Activated naive CD4-positive, alpha-beta T cell treated with anti-CD3 and anti-CD28 coated beads, Interleukin-2, amount 10 ng/mL, durations not matched to agents 7 days and 5 days (primary cell): ENCODE measurements at regions not wholly inside any gene's neighbourhood (a gene's known extent, or its start where the extent isn't known, plus 50 kb on each side); places are given as distances from the start of the nearest gene placed in this dataset.
A peak's percentile ranks its signal among the peaks of the same experiment; 100 is the strongest.

ENCODE experiments used
- CTCF ChIA-PET: fragments of 350-600 bp; sonication (Branson Sonifier 250); formaldehyde crosslinking; loops from one replicate; lab custom pipeline; 2021; ENCODE audit warnings: antibody characterized with exemption; lab: Charles Lee
- DNase-seq: peaks from one replicate; pipeline ENCODE4 v3.0.0-alpha.2; 2020
- H3K27ac Mint-ChIP-seq: one replicate; pipeline ENCODE4 v1.8.0; 2021; ENCODE audit warnings: mild to moderate bottlenecking, moderate library complexity, mixed read lengths
- H3K27me3 Mint-ChIP-seq: one replicate; pipeline ENCODE4 v1.8.0; 2021; ENCODE audit warnings: mild to moderate bottlenecking, mixed read lengths
- H3K36me3 Mint-ChIP-seq: one replicate; pipeline ENCODE4 v1.8.0; 2021; ENCODE audit warnings: mixed read lengths
- H3K4me1 Mint-ChIP-seq: one replicate; pipeline ENCODE4 v1.8.0; 2021; ENCODE audit warnings: mixed read lengths
- H3K4me3 Mint-ChIP-seq: one replicate; pipeline ENCODE4 v1.8.0; 2021; ENCODE audit warnings: mild to moderate bottlenecking, moderate library complexity, mixed read lengths
- H3K9me3 Mint-ChIP-seq: one replicate; pipeline ENCODE4 v1.8.0; 2021; ENCODE audit warnings: mixed read lengths

DNA sequence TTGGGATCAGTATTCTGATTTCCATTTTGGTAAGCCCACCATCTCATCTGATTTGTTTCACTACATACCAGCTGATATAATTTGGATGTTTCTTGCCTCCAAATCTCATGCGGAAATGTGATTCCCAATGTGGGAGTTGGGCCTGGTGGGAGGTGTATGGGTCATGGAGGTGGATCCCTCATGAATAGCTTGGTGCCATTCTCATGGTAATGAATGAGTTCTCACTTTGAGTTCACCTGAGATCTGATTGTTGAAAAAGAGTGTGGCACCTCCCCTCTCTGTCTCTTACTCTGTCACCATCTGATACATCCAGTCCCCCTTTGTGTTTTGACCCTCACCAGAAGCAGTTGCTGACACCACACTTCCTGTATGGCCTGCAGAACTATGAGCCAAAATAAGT lies 347.3 kb downstream of the ARL4A start:
- no peaks in the 10 kb centered on the region for H3K4me1 Mint-ChIP-seq
- no peaks in the 10 kb centered on the region for H3K36me3 Mint-ChIP-seq
- DNase-seq: no peak
- no peak overlapping the region for H3K4me3 Mint-ChIP-seq
- H3K27me3 Mint-ChIP-seq: no peaks in the 10 kb centered on the region
- CTCF ChIA-PET: no interaction called here
- no peak overlapping the region for H3K27ac Mint-ChIP-seq
- H3K9me3 Mint-ChIP-seq: no peaks in the 10 kb centered on the region

DNA sequence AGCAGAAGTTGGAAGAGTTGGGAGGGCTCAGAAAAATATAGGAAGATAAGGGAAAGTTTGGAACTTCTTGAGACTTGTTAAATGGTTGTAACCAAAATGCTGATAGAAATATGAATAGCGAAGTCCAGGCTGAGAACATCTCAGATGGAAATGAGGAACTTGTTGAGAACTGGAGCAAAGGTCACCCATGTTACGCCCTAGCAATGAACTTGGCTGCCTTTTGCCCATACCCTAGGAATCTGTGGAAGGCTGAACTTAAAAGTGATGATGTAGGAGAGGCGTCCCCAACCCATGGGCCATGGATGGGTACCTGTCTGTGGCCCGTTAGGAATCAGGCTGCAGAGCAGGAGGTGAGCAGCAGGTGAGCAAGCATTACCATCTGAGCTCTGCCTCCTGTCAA lies 347.8 kb downstream of the ARL4A start:
- no peaks in the 10 kb centered on the region for H3K9me3 Mint-ChIP-seq
- H3K27me3 Mint-ChIP-seq: no peaks in the 10 kb centered on the region
- no peak overlapping the region for H3K27ac Mint-ChIP-seq
- no peaks in the 10 kb centered on the region for H3K4me1 Mint-ChIP-seq
- DNase-seq: no peak
- no peak overlapping the region for H3K4me3 Mint-ChIP-seq
- CTCF ChIA-PET: no interaction called here
- H3K36me3 Mint-ChIP-seq: no peaks in the 10 kb centered on the region

DNA sequence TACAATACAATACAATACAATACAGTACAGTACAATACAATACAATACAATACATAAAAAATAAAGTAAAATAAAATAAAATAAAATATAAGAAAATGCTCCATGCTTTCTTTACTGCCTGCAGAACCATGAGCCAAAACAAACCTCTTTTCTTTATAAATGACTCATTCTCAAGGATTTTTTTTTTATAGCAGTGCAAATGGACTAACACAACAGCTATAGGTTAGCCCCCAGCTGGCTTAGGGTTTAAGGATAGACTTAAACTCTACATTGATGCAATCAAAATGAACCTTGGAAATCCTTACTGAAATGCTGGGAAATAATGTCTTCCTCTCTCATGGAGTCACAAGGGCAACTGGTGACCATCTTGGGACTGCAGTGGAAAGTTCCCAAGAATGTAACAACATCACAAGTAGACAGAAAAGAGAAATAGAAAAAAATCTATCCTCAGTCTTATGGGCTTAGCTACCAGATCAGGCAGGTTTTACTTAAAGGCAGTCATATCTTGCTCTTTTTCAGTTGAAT lies 348.9 kb downstream of the ARL4A start:
- no peak overlapping the region for H3K4me3 Mint-ChIP-seq
- CTCF ChIA-PET: no interaction called here

DNA sequence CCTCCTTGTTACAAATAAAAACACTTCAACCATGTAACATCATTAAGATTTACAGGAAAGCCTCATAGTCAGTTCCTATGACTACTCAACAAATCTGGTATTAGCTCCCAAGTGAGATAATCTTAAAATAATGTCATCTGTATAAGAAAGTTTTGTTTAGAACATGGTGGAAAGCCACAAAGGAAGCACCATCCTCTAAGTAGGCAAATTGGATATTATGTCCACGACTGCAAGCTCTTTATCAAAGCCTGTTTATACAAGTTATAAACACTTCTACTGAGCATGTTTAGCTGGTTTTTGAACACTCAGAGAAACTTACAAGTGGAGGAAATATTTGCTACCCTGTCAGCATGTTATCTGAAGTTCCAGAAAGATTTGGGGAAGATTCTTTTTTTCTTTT lies 349.8 kb downstream of the ARL4A start:
- DNase-seq: no peak
- Mint-ChIP-seq H3K36me3 (no peaks in the 10 kb centered on the region), H3K9me3 (no peaks in the 10 kb centered on the region), H3K27me3 (no peaks in the 10 kb centered on the region), H3K4me1 (no peaks in the 10 kb centered on the region), H3K27ac (no peak overlapping the region), H3K4me3 (no peak overlapping the region)
- CTCF ChIA-PET: no interaction called here

More for the DNA sequence above, 348.9 kb downstream of the ARL4A start:
- H3K36me3 Mint-ChIP-seq: no peaks in the 10 kb centered on the region
- H3K4me1 Mint-ChIP-seq: no peaks in the 10 kb centered on the region
- no peak overlapping the region for H3K27ac Mint-ChIP-seq
- H3K27me3 Mint-ChIP-seq: no peaks in the 10 kb centered on the region
- no peak for DNase-seq
- H3K9me3 Mint-ChIP-seq: no peaks in the 10 kb centered on the region

DNA sequence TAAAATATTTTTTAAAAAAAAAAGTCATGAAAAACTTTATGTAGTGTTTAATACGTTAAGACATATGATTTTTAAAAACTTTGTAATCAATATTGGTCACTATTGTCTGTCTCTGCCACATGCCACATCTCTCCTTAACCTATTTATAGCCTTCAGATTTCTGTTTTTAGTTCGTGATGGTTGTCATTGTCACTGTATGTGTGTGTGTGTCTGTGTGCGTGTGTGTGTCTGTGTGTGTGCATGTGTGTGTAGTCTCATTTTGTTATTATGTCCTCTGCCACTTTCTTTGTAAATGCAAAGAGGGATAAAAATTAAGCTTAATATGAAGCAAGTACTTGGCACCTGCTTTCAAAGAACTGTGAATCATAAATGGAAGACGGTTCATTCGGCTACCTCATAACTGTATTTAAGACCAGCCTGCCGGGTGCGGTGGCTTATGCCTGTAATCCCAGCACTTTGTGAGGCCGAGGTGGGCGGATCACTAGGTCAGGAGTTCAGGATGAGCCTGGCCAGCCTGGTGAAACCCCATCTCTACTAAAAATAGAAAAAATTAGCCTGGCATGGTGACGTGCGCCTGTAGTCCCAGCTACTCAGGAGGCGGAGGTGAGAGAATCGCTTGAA lies 354.0 kb downstream of the ARL4A start:
- Mint-ChIP-seq H3K27ac (no peak overlapping the region), H3K9me3 (no peaks in the 10 kb centered on the region), H3K27me3 (no peaks in the 10 kb centered on the region), H3K36me3 (no peaks in the 10 kb centered on the region), H3K4me1 (no peaks in the 10 kb centered on the region), H3K4me3 (no peak overlapping the region)
- DNase-seq: no peak
- CTCF ChIA-PET: no interaction called here

DNA sequence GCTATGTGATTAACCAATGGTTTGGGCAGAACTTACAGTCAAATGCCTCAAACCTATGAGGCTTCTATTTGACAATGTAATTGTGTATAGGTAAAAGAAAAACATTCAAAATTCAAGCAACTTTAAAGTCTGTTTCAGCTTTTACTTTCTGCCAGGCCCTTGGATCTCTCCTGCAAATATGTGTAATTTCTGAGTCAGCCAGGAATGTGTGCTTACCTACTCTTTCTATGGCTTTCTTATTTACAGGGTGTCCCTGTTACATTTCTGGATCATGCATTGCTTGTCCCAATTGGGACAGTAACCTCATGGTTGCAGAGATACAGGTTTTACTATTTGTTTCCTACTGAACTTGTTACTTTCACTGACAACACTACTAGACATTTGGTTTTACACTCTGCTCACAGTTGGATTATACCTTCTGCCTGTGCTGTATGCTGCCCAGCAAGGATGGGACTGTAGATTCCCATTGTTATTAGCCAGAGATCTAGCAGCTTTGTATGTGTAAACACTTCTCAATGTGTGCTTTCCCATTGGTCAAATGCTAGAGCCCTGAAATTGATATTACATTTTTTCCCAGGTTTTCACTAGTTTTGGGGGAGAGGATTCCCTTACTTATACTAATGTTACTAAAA lies 355.3 kb downstream of the ARL4A start:
- no peak for DNase-seq
- CTCF ChIA-PET: no interaction called here
- no peak overlapping the region for H3K4me3 Mint-ChIP-seq
- no peak overlapping the region for H3K27ac Mint-ChIP-seq
- no peaks in the 10 kb centered on the region for H3K27me3 Mint-ChIP-seq
- no peaks in the 10 kb centered on the region for H3K4me1 Mint-ChIP-seq
- no peaks in the 10 kb centered on the region for H3K9me3 Mint-ChIP-seq
- H3K36me3 Mint-ChIP-seq: no peaks in the 10 kb centered on the region

DNA sequence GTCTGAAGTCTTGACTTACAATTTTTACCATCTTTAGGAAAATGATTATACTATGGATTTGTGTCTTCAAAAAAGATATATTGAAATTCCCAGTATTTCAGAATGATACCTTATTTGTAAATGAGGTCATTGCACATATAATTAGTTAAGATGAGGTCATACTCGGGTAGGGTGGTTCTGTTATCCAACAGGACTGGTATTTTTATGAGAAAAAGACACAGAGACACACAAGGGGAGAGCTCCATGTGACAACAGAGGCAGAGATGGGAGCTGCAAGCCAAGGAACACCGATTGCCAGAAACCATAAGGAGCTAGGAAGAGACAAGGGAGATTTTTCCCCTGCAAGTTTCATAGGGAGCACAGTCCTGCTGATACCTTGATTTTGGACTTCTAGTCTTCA lies 356.9 kb downstream of the ARL4A start:
- H3K27ac Mint-ChIP-seq: no peak overlapping the region
- CTCF ChIA-PET: no interaction called here

DNA sequence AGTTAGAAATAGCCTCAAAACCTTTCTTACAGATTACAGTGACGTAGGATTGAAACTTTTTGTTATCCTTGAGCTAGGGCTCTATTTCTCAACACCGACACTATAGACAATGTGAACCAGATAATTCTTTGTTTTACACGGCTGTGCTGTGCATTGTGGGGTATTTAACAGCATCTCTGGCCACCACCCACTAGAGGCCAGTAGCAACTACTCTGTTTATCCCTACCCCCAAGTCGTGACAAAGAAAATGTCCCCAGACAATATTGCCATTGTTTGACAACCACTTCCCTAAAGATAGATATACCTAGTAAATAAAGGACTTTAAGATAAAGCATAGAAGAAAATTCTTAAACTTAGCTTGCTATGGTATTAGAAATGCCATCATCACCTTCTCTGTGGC lies 359.6 kb downstream of the ARL4A start:
- H3K36me3 Mint-ChIP-seq: no peaks in the 10 kb centered on the region
- no peak for DNase-seq
- no peaks in the 10 kb centered on the region for H3K27me3 Mint-ChIP-seq
- CTCF ChIA-PET: no interaction called here
- H3K4me1 Mint-ChIP-seq: no peaks in the 10 kb centered on the region
- no peak overlapping the region for H3K4me3 Mint-ChIP-seq
- no peaks in the 10 kb centered on the region for H3K9me3 Mint-ChIP-seq
- H3K27ac Mint-ChIP-seq: no peak overlapping the region

More for the DNA sequence above, 356.9 kb downstream of the ARL4A start:
- Mint-ChIP-seq H3K4me3 (no peak overlapping the region), H3K27me3 (no peaks in the 10 kb centered on the region), H3K4me1 (no peaks in the 10 kb centered on the region), H3K36me3 (no peaks in the 10 kb centered on the region), H3K9me3 (no peaks in the 10 kb centered on the region)
- DNase-seq: no peak

DNA sequence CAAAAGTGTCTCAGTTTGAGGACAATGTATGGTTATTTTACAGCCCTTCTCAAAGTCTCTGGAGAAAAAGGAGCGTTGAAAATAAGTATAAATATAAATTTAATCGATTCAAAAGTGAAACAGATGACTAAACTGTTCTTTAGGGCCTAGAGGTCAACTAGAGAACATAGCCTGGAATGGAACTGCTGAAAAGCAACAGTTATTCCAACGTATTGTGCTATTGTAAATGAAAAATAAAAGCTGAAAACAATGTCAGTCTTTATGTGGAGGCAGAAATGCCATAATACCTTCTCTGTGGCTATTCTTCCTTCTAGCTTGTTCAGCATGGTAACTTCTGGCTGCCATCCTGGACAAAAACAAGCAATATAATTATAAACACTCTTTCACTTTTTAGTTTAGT lies 362.5 kb downstream of the ARL4A start:
- no peaks in the 10 kb centered on the region for H3K9me3 Mint-ChIP-seq
- H3K4me3 Mint-ChIP-seq: no peak overlapping the region
- no peak for DNase-seq
- H3K36me3 Mint-ChIP-seq: no peaks in the 10 kb centered on the region
- no peaks in the 10 kb centered on the region for H3K4me1 Mint-ChIP-seq
- H3K27me3 Mint-ChIP-seq: no peaks in the 10 kb centered on the region
- CTCF ChIA-PET: interaction anchor here (0.7 kb wide), 1 partner anchor 254 kb away, joined by 4 read pairs; no protein-coding TSS in a partner anchor
- no peak overlapping the region for H3K27ac Mint-ChIP-seq

DNA sequence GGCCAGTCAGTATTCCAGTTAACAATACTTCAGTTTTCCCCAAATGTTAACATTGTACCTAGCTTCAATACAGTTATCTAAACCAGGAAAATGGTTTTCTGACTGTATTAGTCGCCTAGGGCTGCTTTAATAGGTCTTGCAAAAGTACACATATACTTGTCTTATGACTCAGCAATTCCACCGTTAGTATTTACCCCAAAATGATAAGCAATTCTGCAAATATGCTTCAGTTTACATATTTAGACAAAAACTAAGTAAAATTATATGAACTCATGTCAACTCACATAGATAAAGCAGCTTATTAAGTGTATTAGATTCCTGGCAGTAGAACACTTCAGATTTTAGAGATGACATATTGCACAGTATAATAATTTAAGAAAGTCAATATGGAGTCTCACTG lies 363.3 kb downstream of the ARL4A start:
- Mint-ChIP-seq H3K4me1 (no peaks in the 10 kb centered on the region), H3K36me3 (no peaks in the 10 kb centered on the region), H3K9me3 (no peaks in the 10 kb centered on the region), H3K27me3 (no peaks in the 10 kb centered on the region), H3K27ac (no peak overlapping the region), H3K4me3 (no peak overlapping the region)
- CTCF ChIA-PET: interaction anchor here (0.9 kb wide), 1 partner anchor 364 kb away, joined by 4 read pairs; no protein-coding TSS in a partner anchor
- no peak for DNase-seq

DNA sequence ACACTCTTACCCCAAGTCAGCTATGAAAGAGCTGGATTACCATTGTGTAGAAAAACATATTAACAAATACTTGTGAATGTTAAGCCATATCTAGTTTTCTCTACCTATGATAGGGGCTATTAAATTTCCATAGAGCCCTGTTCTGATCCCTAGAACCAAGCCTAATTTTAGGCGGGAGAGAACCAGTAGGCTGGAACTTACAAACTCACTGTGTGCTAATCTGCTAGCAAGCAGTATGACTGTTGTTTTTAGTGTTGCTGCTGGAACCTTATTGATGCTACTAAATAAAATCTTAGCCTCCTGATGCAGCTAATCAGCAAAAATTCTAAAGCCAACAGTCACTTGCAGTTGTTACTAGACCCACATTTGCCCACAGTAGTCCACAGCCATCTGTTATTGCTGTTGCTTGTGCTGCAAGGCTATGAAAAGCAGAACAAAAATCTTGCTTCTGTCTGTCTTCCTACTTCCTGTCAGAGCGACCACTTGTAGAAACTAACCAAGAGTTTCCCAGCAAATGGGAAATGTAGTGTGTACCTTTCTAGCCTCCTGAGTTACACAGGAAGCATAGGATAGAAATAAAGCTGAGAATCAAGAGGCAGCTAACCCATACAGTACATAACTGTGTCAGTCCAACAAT lies 368.4 kb downstream of the ARL4A start:
- CTCF ChIA-PET: no interaction called here
- Mint-ChIP-seq H3K9me3 (no peaks in the 10 kb centered on the region), H3K27me3 (no peaks in the 10 kb centered on the region), H3K36me3 (peaks cover 9% of the 10 kb centered on the region), H3K4me3 (no peak overlapping the region), H3K27ac (no peak overlapping the region), H3K4me1 (peaks cover 27% of the 10 kb centered on the region)
- no peak for DNase-seq

DNA sequence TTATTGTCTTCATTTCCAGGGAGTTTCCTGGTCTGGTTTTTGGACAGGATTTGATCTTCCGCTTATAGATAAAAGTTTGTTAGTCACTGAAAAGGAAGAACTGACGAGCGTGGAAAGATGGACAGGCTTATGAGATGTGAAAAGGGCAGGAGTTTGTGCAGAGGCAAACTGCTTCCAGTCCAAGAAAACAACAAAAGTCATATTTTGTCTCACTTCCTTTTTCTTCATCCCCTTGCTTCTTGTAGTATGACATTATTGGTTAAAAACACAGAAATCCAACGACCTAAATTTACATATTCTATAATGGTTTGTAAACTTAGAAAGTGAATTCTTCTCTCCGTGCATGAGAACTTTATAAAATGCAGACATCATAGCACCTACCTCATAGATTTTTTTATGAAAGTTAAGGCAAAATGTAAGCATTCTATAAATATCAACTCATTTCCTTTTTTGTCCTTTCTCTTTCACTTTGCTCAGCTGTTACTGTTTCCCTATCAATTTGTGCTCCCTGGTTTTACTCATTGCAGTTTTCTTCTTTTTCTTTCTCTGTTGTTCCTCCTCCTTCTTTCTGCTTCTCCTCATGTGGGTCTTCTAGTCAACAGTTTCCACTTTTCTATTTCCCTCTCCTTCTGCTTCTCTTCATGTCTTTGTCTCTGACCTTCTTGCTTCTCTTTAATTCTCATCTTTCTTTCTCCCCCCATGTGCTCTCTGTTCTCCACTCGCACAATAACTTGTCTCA lies 370.2 kb downstream of the ARL4A start:
- Mint-ChIP-seq H3K36me3 (peaks cover 9% of the 10 kb centered on the region), H3K27me3 (no peaks in the 10 kb centered on the region), H3K9me3 (no peaks in the 10 kb centered on the region), H3K4me1 (peaks cover 27% of the 10 kb centered on the region), H3K4me3 (peak overlapping the region; percentile 60), H3K27ac (peak overlapping the region; percentile 85)
- CTCF ChIA-PET: interaction anchor here (0.6 to 0.9 kb wide), 2 partner anchors 10 to 69 kb away, joined by 3 read pairs; no protein-coding TSS in a partner anchor
- DNase-seq: no peak

DNA sequence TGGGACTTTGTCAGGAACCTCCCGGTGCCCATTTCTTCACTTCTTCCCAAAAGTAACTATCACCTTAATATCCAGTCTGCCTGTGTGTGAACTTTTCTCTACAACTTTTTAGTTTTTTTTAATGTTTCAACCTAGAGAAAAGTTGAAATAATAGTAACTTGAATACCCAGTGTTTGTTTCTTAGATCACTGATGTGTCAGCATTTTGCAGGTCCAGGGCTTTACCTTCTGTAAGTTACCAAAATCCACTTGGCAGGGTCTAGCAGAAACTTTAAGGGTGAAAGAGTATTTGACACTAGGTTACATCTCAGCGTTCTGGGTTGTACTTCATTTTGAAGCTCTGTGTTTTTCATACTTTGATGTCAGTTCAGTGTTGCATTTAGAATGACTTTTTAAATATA lies 372.7 kb downstream of the ARL4A start:
- Mint-ChIP-seq H3K27me3 (no peaks in the 10 kb centered on the region), H3K4me1 (peaks cover 27% of the 10 kb centered on the region), H3K4me3 (no peak overlapping the region), H3K36me3 (peaks cover 9% of the 10 kb centered on the region), H3K9me3 (no peaks in the 10 kb centered on the region), H3K27ac (no peak overlapping the region)
- DNase-seq: no peak
- CTCF ChIA-PET: no interaction called here

DNA sequence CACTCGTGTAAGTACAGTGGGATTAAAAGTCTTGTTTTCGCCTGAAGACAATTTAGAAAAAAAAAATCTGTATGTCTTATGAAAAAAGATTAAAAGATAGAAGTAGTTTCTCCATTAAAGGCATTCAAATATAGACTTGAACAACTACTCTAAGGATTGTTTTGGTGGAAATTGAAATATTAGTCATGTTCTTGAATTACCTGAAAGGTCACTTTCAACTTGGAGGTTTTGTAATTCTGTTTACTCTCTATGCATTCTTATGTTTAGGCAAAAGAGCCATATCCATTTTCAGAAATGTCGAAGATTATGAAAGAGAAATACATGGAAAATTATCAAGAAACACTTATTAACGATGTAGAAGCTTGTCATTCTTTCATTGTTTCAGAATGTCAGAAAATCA lies 373.7 kb downstream of the ARL4A start:
- no peak overlapping the region for H3K4me3 Mint-ChIP-seq
- peaks cover 9% of the 10 kb centered on the region for H3K36me3 Mint-ChIP-seq
- peaks cover 23% of the 10 kb centered on the region for H3K4me1 Mint-ChIP-seq
- H3K27ac Mint-ChIP-seq: no peak overlapping the region
- CTCF ChIA-PET: no interaction called here
- no peaks in the 10 kb centered on the region for H3K27me3 Mint-ChIP-seq
- no peaks in the 10 kb centered on the region for H3K9me3 Mint-ChIP-seq
- no peak for DNase-seq
